HL-60 (cell line): ENCODE measurements at regions not wholly inside any gene's neighbourhood (a gene's known extent, or its start where the extent isn't known, plus 50 kb on each side); places are given as distances from the start of the nearest gene placed in this dataset.

Experiments
- DNase-seq, 2 experiments: peaks; one replicate each; pipeline ENCODE4 v3.0.0-alpha.2; 2010 to 2020; ENCODE audit warnings: low read depth in 1 of 2, low spot score in 1 of 2
- H3K27ac ChIP-seq: fragments of 250-450 bp; sonication (Bioruptor Pico); replicated peaks from 2 replicates; pipeline ENCODE4 v1.5.1; 2020; ENCODE audit warnings: mild to moderate bottlenecking, moderate library complexity
- H3K27me3 ChIP-seq: fragments of 250-450 bp; sonication (Bioruptor Pico); 2 replicates; pipeline ENCODE4 v1.5.1; 2021; ENCODE audit warnings: mild to moderate bottlenecking, moderate library complexity; ENCODE audit not compliant: insufficient read depth, poor library complexity, severe bottlenecking
- H3K4me3 ChIP-seq: replicated peaks from 2 replicates; pipeline ENCODE4 v1.5.1; 2011; ENCODE audit warnings: mild to moderate bottlenecking, control low read depth, low read length; ENCODE audit not compliant: insufficient read depth
- CTCF ChIP-seq: IDR thresholded peaks from one replicate; pipeline ENCODE4 v1.5.1; 2011; ENCODE audit warnings: low read length, control low read depth, inconsistent platforms; ENCODE audit not compliant: insufficient read depth
- GABPA ChIP-seq: IDR thresholded peaks from 2 replicates; pipeline ENCODE4 v1.6.1; 2012; ENCODE audit warnings: low read depth
- POLR2AphosphoS5 ChIP-seq: IDR thresholded peaks from 2 replicates; pipeline ENCODE4 v1.6.1; 2012; ENCODE audit warnings: low read depth
- REST ChIP-seq: IDR thresholded peaks from 2 replicates; pipeline ENCODE4 v1.6.1; 2012; ENCODE audit warnings: low read depth; ENCODE audit not compliant: insufficient replicate concordance
- SPI1 ChIP-seq: IDR thresholded peaks from 2 replicates; pipeline ENCODE4 v1.6.1; 2012; ENCODE audit warnings: low read depth, mild to moderate bottlenecking, borderline replicate concordance

DNA sequence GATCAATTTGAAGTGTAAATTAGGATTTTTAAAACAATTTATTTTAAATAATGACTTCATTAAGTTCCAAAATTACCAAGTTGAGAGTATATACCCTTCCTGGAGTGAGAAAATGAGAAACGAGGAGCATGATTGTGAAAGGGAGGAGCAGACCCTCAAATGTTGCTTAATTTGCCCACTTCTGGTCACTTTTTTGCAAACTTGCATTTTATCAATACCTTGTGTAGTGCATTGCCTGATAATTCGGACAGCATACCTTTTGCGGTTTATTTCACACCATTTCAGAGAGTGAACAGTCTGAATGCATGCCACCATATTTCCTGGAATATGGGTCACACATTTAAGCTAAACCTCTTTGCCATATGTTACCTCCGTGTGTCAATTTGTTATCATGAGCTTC is 669.7 kb downstream of the RNF144A start:
- no peak for TF ChIP-seq REST
- TF ChIP-seq POLR2AphosphoS5 = no peak
- no peak for TF ChIP-seq SPI1
- TF ChIP-seq CTCF = no peak
- no peak for TF ChIP-seq GABPA
- H3K4me3 ChIP-seq = no peak overlapping the region
- no peaks in the 10 kb centered on the region for H3K27me3 ChIP-seq
- H3K27ac ChIP-seq = no peak overlapping the region
- no peak for DNase-seq

GRCh38 chr2:7588295-7588694 is 671.1 kb downstream of the RNF144A start:
- no peak for DNase-seq
- Histone ChIP-seq H3K27me3 (no peaks in the 10 kb centered on the region), H3K4me3 (no peak overlapping the region), H3K27ac (no peak overlapping the region)
- TF ChIP-seq GABPA = no peak
- no peak for TF ChIP-seq POLR2AphosphoS5
- TF ChIP-seq CTCF = no peak
- TF ChIP-seq SPI1 = no peak
- TF ChIP-seq REST = no peak

DNA sequence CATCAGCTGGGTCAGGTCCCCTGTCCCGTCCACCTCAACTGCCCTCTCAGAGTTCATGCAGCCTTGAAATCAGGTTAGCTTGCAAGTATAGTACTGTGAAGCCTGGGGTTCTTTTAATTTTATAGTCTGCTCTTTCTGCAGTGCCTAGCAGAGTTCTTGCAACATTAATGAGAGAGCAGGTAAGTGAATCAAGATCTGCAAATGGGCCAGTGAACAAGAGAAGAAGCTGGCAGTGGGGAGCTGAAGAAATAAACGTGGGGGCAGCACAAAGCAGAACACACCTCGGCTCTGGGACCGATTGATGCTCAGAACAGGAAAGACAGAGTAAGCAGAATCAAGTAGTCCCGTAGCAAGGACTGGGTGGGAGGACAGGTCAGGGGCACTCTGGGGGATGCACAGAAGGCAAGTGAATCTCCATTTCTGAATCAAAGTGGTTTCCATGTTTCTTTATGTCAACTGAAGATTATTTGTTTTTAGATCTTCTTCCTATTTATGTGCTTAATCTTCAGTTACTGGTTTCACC is 675.5 kb downstream of the RNF144A start:
- H3K27ac ChIP-seq = no peak overlapping the region
- TF ChIP-seq CTCF = no peak
- no peak for TF ChIP-seq REST
- TF ChIP-seq GABPA = no peak
- TF ChIP-seq SPI1 = no peak
- no peak for TF ChIP-seq POLR2AphosphoS5
- no peaks in the 10 kb centered on the region for H3K27me3 ChIP-seq
- DNase-seq = no peak
- no peak overlapping the region for H3K4me3 ChIP-seq
